ENCODE measurements at regions not wholly inside any gene's neighbourhood (a gene's known extent, or its start where the extent isn't known, plus 50 kb on each side); places are given as distances from the start of the nearest gene placed in this dataset.

DNA sequence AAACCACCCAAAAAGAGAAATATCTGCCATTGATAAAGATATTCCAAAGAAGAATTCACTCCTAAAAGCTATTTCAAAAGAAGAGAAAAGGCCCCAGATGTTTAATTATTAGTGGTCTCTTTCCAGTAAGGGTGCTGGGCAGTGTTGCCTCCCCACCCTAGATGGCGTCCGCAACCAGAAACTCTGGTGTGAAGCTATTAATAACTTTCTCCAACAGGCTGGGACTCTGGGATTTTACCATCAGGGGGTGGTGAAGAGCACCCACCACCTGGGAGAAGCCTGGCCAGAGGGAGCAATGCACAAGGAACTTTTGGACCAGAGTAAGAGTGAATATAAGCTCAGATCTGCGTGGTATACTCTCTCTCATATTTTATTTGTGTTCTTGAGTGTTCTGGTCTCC, 115.4 kb upstream of the TIAM1 start:
- Histone ChIP-seq H2BK20ac (ENCODE audit: low read depth, low read length, poor library complexity, severe bottlenecking) (no peak overlapping the region), H3K27me3 (ENCODE audit: insufficient read depth, low read length) (no peaks in the 10 kb centered on the region), H3K27ac (ENCODE audit: insufficient read length, low read depth, low read length) (no peak overlapping the region), H2BK12ac (ENCODE audit: insufficient read length, low read depth, low read length) (no peak overlapping the region), H3K4ac (ENCODE audit: low read depth, low read length) (no peak overlapping the region), H3K14ac (ENCODE audit: insufficient read depth, low read length) (no peak overlapping the region), H4K91ac (ENCODE audit: insufficient read length, low read depth, low read length) (no peak overlapping the region), H3K23me2 (ENCODE audit: insufficient read length, low read depth, low read length, poor library complexity, severe bottlenecking) (no peaks in the 10 kb centered on the region), H2BK5ac (ENCODE audit: insufficient read length, low read length) (no peak overlapping the region), H3K18ac (ENCODE audit: insufficient read length, low read depth, low read length) (no peak overlapping the region), H3K79me2 (ENCODE audit: insufficient read depth, low read length) (no peaks in the 10 kb centered on the region), H4K8ac (replicated peaks; ENCODE audit: insufficient read length, low read depth, low read length) (no peak overlapping the region), H3K4me1 (ENCODE audit: insufficient read depth, low read length) (no peaks in the 10 kb centered on the region), H3K56ac (ENCODE audit: insufficient read length, low read depth, low read length) (no peak overlapping the region), H3K9ac (ENCODE audit: extremely low read depth, insufficient read length, low read length) (no peak overlapping the region), H3K9me3 (ENCODE audit: control insufficient read depth, low read depth, low read length) (no peaks in the 10 kb centered on the region), H3T11ph (ENCODE audit: low read length) (no peak overlapping the region), H3K79me1 (ENCODE audit: insufficient read depth, low read depth, low read length, poor library complexity, severe bottlenecking) (no peaks in the 10 kb centered on the region), H2AK5ac (ENCODE audit: insufficient read length, low read length) (no peak overlapping the region), H4K20me1 (ENCODE audit: control insufficient read depth, insufficient read depth, insufficient read length) (no peaks in the 10 kb centered on the region), H3K4me2 (ENCODE audit: insufficient read depth, insufficient read length, low read length) (no peak overlapping the region), H3K23ac (ENCODE audit: insufficient read length, low read depth, low read length) (no peak overlapping the region), H2BK120ac (ENCODE audit: low read depth, low read length, poor library complexity, severe bottlenecking) (no peak overlapping the region), H4K5ac (ENCODE audit: insufficient read length, low read depth, low read length) (no peak overlapping the region), H2BK15ac (ENCODE audit: low read depth, low read length) (no peak overlapping the region), H2AFZ (ENCODE audit: low read length) (no peak overlapping the region)
- H3K36me3 Mint-ChIP-seq (ENCODE audit: insufficient read depth in 1 of 3, low read depth in 3 of 3), result no peaks in the 10 kb centered on the region; a peak in 2 of 7 replicates
- no peaks in the 10 kb centered on the region for H3K9me3 Mint-ChIP-seq
- DNase-seq, result peak; percentile 43
- no CpG with 5 or more reads among the region's 3 CpGs for WGBS (ENCODE audit: extremely low coverage, insufficient read length, low lambda C conversion rate)
- H3K27me3 Mint-ChIP-seq (ENCODE audit: low read depth), result no peaks in the 10 kb centered on the region
- TF ChIP-seq, protein P1, sequence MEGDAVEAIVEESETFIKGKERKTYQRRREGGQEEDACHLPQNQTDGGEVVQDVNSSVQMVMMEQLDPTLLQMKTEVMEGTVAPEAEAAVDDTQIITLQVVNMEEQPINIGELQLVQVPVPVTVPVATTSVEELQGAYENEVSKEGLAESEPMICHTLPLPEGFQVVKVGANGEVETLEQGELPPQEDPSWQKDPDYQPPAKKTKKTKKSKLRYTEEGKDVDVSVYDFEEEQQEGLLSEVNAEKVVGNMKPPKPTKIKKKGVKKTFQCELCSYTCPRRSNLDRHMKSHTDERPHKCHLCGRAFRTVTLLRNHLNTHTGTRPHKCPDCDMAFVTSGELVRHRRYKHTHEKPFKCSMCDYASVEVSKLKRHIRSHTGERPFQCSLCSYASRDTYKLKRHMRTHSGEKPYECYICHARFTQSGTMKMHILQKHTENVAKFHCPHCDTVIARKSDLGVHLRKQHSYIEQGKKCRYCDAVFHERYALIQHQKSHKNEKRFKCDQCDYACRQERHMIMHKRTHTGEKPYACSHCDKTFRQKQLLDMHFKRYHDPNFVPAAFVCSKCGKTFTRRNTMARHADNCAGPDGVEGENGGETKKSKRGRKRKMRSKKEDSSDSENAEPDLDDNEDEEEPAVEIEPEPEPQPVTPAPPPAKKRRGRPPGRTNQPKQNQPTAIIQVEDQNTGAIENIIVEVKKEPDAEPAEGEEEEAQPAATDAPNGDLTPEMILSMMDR (conservative IDR thresholded peaks at IDR 0.05), result peak; percentile 57
- no peak overlapping the region; a peak in 1 of 5 replicates for H3K4me3 Mint-ChIP-seq
- peak overlapping the region in 1 of 3 experiments; percentile 27; a peak in 1 of 7 replicates for H3K27ac Mint-ChIP-seq
- H3K4me1 Mint-ChIP-seq, result peaks cover 4 to 10% of the 10 kb centered on the region in 2 experiments; a peak in 2 of 4 replicates
